GM19099 (cell line): ENCODE measurements at regions not wholly inside any gene's neighbourhood (a gene's known extent, or its start where the extent isn't known, plus 50 kb on each side); places are given as distances from the start of the nearest gene placed in this dataset.

ENCODE experiments used
- POLR2A ChIP-seq: IDR thresholded peaks from 3 replicates; pipeline ENCODE4 v1.6.1; 2011; ENCODE audit warnings: low read depth; ENCODE audit not compliant: insufficient read length; ENCODE audit errors: extremely low read depth

DNA sequence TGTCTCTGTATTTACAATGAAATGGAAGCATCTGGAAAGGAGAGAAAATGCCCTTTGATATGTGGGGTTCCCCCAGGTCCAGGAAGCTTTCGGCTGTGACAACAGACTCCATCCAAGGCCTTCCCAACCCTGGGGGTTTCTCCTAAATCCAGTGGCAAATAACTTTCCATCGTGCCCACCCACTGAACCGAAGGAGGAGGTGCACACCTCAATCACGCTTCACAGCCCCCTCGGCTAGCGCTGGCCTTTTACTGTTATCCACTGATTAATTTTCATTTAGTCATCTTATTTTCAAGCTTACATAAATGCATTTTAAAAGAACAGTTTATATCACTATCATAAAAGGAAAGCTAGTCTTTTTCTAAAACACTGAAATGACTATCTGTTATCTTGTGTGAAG, 286.8 kb upstream of the ZMIZ1 start:
- TF ChIP-seq POLR2A, result no peak

- no peak for TF ChIP-seq POLR2A
Measured at GRCh38 chr10:78782441-78782840, 286.3 kb upstream of the ZMIZ1 start.

GRCh38 chr10:78783753-78784152, 285.0 kb upstream of the ZMIZ1 start:
- TF ChIP-seq POLR2A, result no peak

- no peak for TF ChIP-seq POLR2A
Measured at GRCh38 chr10:78784546-78784945, 284.2 kb upstream of the ZMIZ1 start.

DNA sequence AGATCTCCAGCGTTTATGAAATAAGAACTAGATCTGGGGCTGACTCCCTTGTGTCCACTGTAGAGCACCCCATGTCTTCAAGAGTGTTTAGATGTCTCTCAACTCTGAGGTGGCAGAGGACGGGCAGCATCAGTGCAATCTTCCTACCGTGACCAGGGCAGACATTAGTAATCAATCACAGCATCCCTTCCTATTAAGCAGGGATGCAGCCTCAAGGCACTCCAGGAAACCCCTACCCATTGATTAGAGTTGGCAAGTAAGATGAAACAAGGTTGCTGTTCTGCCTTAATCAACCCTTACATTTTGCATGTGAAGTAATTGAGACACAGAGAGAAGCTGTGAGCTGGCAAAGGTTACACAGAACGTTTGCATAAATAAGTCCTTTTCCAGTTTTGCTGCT, 283.7 kb upstream of the ZMIZ1 start:
- TF ChIP-seq POLR2A, result no peak

DNA sequence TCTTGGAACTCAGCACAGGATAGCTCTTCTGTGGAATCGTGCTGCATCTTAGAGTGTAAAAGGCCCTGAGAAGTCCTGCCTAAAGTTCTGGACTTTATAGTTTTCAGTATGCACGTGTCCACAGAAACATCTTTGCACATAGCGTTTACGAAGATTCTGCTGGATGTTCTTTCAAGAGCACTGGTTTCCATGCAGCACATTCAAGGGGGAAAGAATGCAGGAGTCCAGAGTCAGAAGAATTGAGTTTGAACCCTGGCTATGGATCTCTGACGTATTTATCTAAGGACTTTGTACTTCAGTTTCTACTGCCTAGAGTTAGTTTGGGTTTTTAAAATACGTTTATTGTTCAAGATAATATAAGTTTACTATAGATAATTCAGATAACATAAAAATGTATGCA, 282.8 kb upstream of the ZMIZ1 start:
- TF ChIP-seq POLR2A, result no peak

- TF ChIP-seq POLR2A, result no peak
Measured at GRCh38 chr10:78787125-78787524, 281.6 kb upstream of the ZMIZ1 start.

DNA sequence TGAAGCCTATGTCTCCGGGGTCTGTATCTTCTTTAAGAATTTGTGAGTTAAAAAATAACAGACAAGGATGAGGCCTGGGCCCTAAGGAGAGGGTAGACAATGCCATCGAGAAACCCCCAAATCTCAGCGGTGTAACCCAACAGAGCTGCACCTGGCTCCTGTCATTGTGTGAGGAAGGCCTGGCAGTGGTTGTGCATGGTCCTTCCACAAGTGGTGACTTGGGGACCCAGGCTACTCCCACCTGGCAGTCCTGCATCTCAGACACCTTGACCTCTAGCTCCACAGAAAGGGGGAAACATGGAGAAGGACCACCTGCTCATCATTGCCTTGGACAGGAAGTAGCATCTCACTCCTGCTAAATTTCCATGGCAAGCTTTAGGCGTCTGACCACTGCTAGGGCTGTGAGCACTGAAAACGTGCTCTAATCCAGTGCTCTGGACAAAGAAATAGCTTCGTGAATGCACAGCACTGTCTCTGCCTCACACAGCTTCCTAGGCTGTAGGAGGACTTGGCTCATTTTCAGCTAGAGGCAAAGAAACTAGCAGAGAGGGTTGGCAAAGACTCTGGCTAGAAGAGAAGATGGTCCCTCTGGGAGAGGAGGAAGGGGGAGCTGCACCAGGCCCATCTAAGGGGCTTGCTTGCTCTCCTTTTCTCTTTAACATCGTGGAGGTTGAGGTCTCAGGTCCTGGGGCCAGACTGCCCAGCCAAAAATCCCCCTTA, 273.9 kb upstream of the ZMIZ1 start:
- no peak for TF ChIP-seq POLR2A

DNA sequence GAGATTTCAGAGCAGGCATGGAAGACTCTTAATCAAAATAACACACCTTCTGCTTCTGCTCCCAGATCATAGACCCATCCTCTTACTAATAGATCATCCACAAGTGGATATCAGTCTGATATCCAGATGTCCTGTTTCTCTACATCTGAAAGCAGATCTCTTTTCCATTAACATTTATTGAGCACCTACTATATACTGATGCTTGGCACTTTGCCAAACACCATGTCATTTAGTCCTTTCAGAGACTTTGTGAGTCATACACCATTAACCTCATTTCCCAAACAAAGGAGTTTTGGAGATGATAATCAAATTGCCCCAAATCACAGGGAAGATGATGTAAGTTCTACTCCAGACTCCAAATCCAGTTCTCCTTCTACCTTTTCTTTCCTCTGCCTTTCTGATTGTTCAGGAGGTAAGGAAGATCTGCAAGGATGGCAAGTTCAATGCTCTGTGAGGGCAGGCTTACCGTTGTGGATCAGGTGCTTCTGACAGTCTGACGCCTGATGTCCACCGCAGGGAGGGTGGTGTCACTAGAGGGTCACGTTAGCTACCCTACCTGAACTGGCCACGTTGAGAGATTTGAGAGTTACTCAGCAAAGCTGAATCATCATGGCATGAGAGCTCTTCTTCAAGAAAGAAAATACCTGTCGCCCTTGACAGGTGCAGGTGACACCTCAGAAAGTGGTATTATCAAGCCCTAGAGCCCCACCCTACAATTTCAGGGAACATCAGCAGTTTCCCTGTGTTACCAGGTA, 269.6 kb upstream of the ZMIZ1 start:
- TF ChIP-seq POLR2A, result no peak

DNA sequence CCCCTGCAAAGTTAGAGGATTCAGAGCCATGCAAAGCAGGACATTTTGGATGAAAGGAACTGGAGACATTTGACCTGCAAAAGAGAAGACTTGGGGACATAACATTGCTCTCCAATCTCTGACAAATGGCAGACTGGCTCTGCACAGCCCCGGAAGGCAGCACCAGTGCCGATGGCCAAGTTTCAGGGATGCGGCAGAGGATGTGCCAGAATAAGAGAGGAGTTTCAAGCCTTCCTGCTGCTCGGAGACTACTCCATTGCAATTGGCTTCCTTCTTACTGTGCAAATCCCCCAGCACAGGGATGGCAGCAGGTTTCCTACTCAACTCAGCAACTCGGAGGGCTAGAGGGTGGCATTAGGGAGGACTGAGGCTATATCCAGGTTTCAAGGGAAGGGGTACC, 268.8 kb upstream of the ZMIZ1 start:
- TF ChIP-seq POLR2A, result no peak

- no peak for TF ChIP-seq POLR2A
Measured at GRCh38 chr10:78800535-78801320, 268.0 kb upstream of the ZMIZ1 start.

DNA sequence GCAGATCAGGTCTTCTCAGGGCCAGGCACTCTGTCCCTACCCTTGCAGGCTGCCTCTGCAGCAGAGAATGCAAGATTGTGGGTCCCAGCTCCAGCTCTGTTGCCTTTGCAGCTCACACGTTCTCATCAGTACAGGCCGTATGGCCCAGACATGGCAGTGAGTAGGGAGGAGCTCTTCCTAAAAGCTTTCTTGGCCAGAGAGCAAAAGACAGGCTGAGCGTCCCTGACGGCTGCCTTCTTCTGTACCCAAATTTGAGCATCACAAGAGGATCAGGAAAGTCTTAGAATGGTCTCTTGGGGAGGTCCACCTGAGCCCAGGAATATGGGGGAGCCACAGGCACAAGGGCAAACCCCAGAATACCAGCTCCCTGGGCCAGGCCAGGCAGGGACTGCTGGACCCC, 266.3 kb upstream of the ZMIZ1 start:
- no peak for TF ChIP-seq POLR2A

DNA sequence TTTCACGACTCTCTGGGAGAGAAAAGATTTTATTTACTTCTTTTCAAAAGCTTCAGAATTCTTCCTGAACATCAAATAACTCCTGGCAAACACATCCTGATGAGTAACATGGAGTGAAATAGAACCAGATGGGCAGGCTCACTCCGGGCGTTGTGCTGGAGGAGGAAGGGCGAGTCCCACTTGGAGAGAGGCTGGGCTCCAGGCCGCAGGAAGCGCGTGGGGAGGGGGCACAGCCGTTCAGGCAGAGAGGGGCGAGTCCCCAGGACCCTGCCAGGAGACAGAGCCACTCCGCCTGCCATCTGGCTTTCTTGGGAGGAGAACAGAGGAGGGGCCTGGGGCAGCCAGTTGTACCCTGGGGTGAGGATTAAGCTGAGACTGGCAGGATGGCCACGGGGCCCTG, 265.9 kb upstream of the ZMIZ1 start:
- TF ChIP-seq POLR2A, result no peak

DNA sequence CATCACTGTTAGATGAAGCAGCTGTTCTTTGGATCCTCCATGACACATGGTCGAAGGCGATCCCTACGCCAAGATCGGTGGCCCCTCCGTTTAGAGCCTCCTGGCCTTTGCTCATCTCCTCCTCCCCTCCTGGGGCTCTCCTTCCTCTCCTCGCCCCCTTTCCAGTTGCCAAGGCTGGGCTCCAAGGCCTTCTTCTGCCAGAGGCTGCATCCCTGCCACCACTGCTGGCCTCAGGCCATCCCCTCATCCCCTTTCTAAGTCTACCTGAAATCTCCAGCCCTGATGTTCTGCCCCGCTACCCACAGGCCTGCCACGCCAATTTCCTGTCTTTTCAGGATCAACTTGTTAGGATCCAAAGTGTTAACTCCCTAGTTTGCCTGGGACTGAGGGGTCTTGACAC, 265.1 kb upstream of the ZMIZ1 start:
- TF ChIP-seq POLR2A, result no peak

GRCh38 chr10:78804411-78805032, 264.2 kb upstream of the ZMIZ1 start:
- TF ChIP-seq POLR2A, result no peak

- TF ChIP-seq POLR2A, result no peak
Measured at GRCh38 chr10:78805176-78805575, 263.6 kb upstream of the ZMIZ1 start.

GRCh38 chr10:78806681-78807221, 262.0 kb upstream of the ZMIZ1 start:
- no peak for TF ChIP-seq POLR2A
